SK-N-DZ (cell line): ENCODE measurements at regions not wholly inside any gene's neighbourhood (a gene's known extent, or its start where the extent isn't known, plus 50 kb on each side); places are given as distances from the start of the nearest gene placed in this dataset.

Source experiments
- DNase-seq: peaks from one replicate; pipeline ENCODE4 v3.0.0-alpha.2; 2015; ENCODE audit warnings: low spot score

DNA sequence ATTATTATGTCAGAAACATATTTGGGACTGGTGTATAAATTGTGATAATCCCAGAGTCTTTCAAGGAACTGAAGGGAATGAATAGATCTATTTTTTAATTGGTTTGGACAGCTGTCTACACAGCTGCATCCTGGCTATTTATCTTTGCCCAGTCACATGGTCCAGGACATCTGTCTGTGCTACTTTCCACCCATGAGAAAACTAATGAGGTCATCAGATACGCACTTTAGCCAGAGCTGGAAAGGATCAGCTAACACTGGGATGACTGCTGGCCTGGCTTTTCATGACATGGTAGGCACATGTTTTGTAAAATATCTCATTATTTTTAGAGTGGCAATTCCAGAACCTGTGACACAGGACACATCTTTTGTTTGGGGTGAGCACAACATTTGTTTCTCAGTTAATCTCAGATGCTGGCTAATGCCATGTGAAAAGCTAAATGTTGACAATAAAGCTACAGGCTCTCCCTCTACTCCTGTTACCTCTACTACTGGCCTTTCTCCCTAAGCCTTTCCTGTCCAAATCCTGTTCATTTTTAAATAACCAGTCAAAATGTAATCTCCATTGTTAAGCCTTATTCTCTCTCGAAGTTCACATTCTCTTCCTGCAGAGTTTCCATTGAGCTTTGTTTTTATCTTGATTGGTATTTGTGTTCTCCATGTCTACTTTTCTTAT lies 500.7 kb downstream of the RIT2 start:
- peak; percentile 99 for DNase-seq

DNA sequence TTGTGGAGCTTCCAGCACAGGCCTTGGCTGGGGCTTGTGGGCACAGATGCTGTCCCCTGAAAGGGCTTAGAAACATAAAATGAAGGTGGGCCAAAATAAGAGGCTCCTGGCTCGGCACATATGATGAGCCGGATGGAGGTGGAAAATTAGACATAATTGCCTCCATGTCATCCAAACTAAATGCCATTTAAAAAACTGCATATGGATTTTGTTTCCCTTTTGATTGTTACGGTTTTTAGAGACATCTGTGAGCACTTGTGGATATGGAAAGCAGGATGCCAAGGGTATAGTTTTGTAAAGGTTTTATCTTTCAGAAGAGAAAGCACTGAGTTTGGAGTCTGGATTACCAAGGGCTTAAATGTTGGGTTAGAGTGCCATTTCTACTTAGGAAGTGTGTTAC lies 498.3 kb downstream of the RIT2 start:
- no peak for DNase-seq

DNA sequence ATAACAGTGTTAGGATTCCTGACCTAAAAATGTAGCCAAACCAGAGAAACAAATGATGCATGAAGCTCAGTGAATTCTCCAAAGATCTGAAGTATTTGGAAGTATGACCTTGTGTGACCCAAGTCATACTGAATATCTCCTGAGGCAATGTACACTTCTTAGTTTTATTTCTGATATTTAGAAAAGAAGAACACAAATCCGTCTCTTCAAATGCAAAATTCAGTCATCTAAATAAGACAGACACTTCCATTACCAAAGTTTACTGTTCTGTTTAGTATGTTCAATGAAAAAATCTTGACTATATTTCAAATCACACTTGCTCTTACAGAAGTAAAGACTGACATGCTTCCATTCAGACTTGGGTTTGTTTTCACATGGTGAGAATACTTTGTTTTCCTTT lies 495.7 kb downstream of the RIT2 start:
- DNase-seq = no peak

DNA sequence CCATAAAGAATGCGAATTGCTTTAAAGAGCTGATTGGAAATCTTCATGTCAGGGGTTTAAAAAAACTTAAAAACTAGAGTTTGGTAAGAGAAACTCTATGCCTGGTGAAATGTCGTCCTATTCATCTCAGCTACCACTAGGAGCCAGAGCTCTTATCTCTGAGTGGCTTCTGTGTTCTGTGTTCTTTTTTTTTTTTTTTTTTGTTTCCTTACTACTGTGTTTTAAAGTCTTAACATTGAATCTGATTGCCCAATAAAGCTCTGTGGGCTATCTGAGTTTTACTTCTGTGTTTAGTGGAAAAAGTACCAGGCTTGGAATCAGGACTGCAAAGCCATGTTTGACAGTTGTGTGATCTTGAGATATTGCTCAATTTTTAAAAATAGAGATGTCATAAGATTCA lies 494.8 kb downstream of the RIT2 start:
- no peak for DNase-seq

DNA sequence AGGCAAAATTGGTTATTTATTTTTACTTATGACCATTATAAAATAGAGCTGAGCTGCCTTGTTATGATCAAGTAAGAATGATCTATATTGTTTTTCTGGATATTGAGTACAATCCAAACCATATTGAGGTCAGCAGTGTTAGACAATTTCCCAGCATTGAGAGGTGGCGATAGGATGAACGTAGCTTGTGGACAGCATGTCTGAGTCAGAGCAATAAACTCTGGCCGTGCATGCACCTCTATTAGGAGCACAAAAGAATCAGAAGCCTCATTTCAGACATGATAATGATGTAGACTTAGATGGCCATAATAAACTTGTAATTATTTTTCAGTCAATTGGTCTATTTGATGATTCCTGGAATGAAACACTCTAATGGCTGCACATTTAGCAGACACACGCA lies 491.6 kb downstream of the RIT2 start:
- no peak for DNase-seq

DNA sequence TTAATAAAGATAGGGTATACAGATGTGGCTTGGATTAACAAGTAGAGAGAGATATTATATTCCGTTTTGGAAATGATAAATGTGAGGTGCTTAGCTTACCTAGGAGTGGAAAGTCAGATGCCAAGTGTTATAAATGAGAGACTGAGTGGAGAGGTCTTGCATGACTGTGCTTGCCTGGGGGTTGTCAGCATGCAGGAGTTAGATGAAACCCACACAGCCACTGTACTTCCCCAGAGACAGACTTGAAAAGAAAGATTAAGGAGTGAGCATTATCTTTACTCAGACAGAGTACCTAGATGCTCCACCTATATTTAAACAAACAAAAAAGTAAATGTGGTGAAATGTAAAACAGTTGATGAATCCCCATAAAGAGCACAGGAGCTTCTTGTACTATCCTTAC lies 482.7 kb downstream of the RIT2 start:
- no peak for DNase-seq

DNA sequence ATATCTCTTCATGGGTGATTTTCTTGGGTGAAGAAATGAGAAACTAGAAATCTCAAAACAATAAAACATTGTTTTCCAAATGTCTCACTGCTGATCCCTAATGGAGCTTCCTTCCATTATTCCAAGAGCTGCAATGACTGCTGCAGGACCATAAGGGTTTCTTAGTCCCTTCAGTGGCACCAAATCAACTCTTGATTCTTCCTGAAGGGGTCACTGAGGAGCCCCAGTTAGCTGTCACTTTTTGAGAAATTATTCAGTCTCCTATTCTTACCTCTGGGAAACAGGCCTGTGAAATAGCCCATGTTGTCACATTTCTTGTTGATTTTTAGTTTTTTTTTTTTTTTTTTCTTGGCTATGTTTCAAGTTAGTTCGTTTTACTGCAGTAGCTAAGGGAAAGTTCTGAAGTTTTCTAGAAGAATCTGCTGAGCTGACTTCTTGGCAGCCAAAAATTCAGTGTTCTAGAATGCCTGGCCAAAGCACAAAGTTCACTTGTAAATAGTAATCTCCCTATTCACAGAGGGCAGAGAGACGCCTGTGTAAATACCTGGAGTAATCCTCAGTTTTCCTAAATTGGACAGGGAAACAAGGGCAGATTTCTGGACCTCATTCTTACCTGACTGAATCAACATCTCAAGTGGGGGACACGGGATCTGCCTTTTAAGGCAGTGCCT lies 480.0 kb downstream of the RIT2 start:
- no peak for DNase-seq

DNA sequence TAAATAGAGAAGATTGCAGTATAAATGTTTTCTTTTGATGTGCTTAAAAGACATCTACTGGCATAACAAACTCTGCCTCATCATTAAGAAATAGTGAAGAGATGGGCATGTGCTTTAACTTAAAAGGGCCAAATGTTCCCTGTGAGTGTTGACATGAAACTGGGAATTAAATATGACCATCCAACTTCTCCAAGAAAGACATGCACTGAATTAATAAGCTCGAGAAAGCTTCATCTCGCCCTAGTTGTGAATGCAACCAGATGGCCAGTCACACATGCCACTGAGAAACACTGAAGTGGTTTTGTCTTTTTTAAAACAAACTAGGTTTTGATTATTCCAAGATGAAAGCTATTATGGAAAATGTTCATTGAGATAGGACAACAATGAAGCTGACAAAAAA lies 479.2 kb downstream of the RIT2 start:
- DNase-seq = no peak

DNA sequence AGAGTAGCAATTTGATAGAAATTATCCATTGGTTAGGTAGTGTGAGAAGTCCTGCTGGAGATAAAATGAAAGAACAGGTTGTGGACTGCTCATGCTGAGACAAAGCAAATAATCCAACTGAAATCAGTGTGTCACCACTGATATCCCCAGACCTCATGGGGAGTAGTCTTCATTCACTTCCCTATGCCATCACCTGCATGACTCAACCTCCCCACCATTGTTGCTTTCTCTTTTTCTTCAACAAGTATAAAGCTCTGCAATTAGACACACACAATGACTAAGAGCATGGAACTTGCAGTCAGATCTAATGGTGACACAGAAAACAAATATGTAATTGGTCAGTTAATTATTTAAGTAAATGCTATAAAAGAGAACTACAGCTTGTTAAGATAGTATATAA lies 475.3 kb downstream of the RIT2 start:
- no peak for DNase-seq

DNA sequence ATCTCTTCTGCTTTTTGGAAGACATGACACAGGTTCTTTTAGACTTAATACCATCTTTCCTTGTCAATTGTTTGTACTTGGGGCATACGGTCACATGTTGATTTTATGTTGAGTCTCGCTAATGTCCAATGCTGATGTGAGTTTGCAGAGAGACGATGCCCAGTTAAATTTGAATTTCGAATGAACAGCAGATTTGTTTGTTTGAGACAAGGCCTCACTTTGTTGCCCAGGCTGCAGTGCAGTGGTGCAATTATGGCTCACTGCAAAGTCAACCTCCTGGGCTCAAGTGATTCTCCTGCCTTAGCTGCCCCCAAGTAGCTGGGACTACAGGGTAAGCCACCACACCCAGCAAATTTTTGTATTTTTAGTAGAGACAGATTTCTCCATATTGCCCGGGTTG lies 473.5 kb downstream of the RIT2 start:
- no peak for DNase-seq

DNA sequence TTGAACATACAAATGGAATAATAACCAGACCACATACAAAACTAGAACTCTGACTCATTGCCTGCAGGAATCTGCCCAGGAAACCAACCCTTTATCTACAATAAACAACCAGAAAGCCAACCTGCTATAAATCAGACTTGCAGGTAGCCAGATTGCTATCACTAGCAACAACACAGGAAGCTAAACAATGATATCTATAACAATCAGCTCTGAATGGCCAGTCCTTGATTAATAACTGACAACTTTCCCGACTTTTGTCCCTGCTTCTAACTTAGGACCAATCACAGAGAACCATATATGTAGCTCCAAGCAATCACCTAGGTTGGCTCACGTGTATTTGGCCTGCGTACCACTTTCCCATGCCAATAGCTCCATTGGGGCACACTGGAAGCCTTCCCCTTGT lies 470.8 kb downstream of the RIT2 start:
- DNase-seq = no peak

DNA sequence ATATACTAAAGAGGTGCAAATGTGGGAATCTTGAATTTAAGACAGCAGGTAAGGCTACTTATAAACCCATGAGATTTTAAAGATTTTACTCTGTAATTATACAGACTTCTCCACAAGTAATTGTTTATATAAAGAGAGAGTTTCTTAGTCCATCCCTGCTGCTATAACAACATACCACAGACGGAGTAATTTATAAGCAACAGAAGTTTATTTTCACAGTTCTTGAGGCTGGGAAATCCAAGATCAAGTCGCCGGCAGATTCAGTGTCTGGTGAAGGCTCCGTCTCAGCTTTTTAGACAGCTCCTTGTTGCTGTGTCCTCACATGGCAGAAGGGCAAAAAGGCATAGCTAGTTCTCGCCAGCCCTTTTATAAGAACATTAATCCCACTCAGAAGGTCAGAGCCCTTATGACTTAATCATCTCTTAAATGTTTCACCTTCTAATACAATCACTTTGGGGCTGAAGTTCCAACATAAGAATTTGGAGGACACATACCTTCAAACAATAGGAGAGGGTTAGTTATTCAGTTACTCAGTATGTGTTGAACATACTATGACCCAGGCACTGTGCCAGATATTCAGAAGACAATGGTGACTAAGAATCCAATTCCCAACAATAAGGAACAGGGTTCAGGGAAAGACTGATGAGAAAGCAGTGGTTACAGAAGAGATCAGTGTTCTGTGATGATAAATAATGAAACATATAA lies 466.0 kb downstream of the RIT2 start:
- no peak for DNase-seq

DNA sequence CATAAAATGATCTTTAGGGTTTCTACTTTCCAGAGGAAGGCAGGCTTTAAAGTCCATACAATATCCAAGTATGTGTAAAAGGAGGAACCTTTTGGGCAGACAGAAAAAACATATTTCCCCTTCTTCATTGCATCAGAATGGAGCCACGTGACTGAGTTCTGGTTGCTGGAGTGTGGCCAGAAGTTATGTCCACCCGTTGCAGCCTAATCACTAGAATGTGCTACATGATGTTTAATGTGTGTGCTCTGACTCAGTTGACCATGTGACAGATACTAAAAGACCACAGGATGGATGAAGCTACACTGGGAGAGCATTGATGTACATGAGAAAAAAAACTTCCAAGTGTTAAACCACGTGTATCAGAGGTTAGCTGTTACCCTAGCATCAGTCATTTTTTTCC lies 460.9 kb downstream of the RIT2 start:
- DNase-seq = no peak

DNA sequence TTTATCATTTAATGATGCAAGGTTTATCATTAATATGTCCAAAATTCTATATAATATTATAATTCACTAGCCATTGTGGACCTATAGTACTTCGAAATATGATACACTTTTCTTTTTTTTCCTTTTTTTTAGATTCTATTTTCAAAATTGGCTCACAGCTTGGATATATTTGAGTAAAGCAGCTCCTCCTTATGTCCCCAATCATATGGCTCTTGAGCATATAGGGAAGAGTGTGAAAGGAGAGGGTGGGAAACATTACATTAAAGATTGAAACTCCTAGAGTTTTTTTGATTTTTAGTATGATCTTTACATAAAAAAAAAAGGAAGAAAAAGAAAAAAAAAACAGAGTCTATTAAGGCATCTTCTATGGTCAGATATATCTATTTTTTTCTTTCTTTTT lies 457.9 kb downstream of the RIT2 start:
- DNase-seq = no peak

DNA sequence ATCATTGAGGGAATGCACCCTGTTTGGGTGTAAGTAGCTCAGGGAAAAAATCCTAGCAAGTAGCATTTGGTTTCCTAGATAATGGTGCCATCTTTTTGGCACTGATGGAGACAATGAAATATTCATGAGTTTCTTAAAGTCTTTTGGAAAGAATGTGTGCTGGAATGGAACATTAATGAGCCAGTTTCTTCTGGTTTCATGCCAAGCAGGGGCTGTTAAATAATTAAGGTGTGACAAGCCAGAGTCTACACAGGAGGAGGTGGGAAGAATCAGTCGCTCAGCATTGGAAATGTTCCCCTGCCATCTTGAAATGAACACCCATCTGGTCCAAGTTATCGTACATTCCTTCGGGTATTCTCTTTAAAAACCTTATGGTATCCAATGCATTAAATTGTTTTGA lies 457.3 kb downstream of the RIT2 start:
- no peak for DNase-seq

DNA sequence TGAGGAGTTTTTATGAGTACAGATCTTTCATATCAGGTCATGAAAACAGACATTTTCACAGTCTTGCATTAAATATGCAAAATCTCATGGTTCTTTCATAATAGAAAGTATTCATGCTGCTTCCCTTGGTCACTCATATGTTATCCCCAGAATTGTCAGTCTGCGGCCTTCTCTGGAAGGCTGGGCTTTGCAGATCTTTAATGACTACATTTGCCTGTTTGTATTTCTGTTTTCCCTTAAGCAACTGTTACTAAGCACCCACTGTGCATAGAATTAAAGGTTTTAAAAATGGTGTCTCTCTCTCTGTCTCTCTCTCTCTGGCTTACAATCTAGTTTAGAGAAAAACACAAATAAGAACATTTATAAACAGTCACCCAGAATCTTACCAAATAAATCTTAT lies 456.3 kb downstream of the RIT2 start:
- no peak for DNase-seq

DNA sequence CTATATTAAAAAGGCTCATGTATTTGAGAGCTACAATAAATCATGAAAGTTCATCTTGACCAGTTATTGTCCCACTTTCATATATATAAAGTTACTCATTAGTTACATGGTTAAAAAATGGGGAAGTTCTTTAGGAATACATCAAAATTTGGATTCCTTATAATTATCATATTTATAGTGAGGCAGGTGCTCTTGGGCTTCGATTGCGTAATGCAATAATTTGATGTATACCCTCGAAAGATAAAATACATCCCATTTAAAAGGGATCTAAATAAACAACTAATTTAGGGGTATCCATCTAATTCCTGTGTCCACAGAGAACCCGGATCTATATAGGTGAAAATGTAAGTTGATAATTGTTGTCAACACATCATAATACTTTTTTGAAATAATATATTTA lies 444.6 kb downstream of the RIT2 start:
- DNase-seq = no peak

DNA sequence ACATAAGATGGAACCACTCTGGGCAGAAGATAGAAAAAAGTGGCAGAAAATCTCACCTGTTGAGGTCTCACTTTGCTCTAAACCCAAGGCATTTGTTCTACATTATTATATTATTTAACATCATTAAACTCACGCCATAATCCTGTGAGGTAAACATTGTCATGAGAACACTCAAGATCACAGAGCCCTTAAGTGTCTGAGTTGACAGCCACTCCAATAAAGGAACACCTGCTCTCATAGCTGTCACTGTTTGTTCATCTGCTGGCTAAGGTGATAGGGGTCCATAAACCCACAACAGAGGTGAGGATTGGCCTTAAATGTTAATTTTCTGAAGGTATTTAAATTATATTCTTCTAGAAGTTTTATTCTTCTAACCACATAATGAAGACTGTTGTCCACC lies 439.7 kb downstream of the RIT2 start:
- no peak for DNase-seq

DNA sequence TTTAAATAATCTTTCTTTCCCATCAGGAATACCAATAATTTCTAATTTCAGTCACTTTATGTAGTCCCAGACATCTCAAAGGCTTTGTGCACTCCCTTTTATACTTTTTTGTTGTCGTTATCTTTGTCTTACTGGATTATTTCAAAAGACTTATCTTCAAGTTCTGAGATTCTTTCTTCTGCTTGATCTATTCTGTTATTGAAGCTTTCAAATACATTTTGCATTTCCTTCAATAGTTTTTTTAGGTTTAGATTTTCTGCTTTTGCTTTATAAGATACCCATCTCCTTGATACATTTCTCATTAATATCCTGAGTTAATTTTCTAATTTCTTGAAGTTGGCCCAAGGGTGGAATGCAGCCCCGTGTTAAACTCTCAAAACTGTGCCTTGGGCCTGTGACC lies 432.4 kb downstream of the RIT2 start:
- no peak for DNase-seq

DNA sequence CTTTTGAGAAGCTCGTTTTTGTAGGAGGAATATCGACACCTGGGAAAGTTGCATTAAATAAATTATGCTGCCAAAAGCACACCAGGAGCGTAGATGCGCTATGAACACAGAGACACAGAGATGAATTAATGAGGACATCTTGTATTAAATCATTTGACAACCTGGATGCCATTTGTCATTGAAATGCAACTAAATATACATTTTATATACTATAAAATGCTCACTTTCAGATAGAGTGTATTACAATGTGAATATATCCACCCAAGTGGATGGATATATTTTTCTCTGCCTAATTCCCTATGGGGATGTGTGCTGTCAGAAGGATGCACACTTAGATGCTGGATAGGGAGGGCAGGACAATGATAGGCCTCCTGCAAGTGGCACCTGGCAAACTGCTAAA lies 426.2 kb downstream of the RIT2 start:
- no peak for DNase-seq
